Fibroblast of mammary gland (primary cell): ENCODE measurements at regions not wholly inside any gene's neighbourhood (a gene's known extent, or its start where the extent isn't known, plus 50 kb on each side); places are given as distances from the start of the nearest gene placed in this dataset.

ENCODE experiments used
- DNase-seq: peaks from one replicate; pipeline ENCODE4 v3.0.0-alpha.2; 2010; ENCODE audit warnings: low read depth
- H3K4me3 ChIP-seq: 2 replicates; pipeline ENCODE4 v1.5.1; 2011; ENCODE audit warnings: low read depth, mild to moderate bottlenecking, low read length, moderate library complexity; ENCODE audit not compliant: control insufficient read depth
- CTCF ChIP-seq: conservative IDR thresholded peaks from 2 replicates; pipeline ENCODE4 v1.5.1; 2011; ENCODE audit warnings: low read depth, low read length, inconsistent platforms; ENCODE audit not compliant: control insufficient read depth, insufficient read depth

DNA sequence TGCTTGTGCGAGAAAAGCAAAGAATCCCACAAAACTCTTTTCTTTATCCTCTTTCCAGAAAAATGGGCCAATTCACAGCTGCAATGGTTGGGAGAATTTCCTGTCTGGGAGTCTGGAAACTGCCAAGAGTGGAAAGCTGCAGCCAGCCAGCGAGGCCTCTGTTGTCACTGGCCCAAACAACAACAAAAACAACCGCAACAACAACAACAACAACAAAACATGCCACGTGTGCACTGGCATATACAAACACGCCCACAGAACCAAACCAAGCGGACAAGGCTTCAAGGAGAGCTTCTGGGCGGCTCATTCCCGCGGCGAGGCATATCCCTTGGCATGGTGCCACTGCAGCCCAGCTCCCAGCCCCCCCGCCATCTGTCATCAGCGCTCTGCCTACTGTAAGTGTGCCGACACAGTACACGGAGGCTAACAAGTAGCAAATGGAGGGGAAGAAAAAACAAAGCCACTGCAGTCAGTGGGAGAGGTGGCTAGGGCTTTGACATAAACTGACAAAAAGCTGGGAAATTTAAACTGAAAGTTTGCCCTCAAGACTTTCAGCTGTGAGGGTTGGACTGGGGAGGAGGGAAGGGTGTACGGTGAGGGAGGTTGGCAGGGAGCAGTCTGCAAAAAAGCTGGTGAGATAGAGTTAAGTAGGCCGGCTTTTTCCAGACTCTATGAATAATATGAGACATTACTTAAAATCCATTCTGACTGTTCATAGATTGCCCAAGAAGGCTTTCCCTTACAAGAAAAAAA lies 165.0 kb upstream of the ZNF462 start:
- peak; percentile 78 for DNase-seq
- no peak for TF ChIP-seq CTCF
- peak overlapping the region; percentile 36 for H3K4me3 ChIP-seq

GRCh38 chr9:106700676-106701075 lies 162.3 kb upstream of the ZNF462 start:
- H3K4me3 ChIP-seq, result no peak overlapping the region
- peak; percentile 70 for DNase-seq
- no peak for TF ChIP-seq CTCF

DNA sequence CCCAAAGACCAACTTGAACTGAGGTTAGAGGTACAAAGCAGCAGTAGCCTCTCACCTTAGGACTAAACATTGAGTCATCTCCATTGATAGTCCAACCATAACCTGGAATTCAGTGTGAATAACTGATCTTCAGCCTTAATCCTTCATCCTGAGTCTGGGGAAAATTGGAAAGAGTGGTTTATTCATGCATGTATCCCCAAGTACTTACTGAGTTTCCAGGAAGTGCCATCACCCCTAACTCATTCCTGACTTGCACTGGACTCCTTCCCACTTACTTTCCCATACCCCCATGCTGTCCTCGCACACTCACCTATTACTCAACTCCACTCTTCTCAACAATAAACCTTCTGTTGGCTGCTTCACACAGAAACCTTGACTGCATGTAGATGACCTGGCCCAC lies 161.4 kb upstream of the ZNF462 start:
- no peak for TF ChIP-seq CTCF
- DNase-seq, result no peak

DNA sequence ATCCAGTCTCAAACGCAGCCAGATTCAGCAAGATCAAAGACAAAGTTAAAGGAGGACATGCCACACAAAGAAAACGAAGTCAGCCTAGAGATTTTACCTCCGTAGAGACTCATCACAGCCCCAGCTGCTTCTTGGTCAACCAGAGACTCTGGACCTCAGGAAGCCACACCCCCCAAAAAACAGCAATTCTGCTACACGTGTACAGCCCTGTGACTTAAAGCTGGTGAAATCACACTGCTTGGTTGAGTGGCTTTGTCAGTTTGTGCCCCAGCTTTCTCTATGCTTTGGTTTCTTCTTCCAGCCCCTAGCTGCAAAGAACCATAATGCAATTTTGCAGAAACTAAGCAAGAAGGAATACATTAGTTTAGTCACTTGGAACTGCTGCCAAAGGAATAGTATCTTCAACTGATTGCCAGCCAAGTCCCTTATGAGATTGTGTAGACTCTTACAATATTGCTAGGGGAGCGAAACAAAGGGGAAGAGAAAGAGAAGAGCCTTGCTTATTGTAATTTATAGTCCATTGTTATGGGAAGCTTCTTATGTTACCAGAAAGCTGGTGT lies 158.8 kb upstream of the ZNF462 start:
- peak; percentile 60 for DNase-seq
- TF ChIP-seq CTCF, result peak; percentile 26
- H3K4me3 ChIP-seq, result no peak overlapping the region

More for the DNA sequence above, 161.4 kb upstream of the ZNF462 start:
- no peak overlapping the region for H3K4me3 ChIP-seq

GRCh38 chr9:106707291-106707690 lies 155.7 kb upstream of the ZNF462 start:
- no peak for TF ChIP-seq CTCF
- H3K4me3 ChIP-seq, result no peak overlapping the region
- DNase-seq, result peak; percentile 39

DNA sequence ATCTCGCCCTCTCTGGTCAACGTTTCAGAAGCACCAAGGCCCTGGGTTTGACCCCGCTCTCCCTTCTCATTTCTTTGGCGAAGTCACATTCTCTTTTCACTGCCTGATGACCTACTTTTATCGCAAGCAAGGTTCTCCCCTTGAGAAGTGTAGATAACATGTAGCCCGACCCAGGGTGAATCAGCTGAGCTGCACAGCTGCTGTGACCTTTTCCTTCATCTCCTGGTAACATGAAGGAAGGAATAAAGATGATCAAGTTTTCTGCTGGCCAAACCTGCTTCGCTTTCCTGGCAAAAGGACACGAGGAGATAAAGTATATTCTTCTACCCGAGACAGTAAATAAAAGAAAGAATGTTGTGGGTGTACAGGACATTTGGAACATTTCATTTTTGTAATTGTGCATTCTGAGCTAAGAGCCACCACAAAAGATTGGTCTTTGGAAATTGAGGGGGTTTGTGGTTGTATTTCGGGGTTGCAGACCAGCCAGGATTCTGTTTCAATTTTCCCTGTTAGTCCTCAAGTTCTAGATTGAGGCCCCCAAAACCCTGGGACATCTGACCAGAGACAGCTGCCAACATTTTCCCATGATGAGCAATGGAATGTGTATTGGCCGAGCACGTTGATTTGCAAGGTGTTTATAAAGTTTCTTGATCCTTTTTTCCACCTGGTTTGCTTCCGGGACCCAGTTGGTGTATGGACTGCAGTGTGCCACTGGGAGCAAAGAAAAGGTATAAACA lies 155.1 kb upstream of the ZNF462 start:
- DNase-seq, result peak; percentile 44
- H3K4me3 ChIP-seq, result no peak overlapping the region
- no peak for TF ChIP-seq CTCF
